ENCODE measurements at regions not wholly inside any gene's neighbourhood (a gene's known extent, or its start where the extent isn't known, plus 50 kb on each side); places are given as distances from the start of the nearest gene placed in this dataset.

DNA sequence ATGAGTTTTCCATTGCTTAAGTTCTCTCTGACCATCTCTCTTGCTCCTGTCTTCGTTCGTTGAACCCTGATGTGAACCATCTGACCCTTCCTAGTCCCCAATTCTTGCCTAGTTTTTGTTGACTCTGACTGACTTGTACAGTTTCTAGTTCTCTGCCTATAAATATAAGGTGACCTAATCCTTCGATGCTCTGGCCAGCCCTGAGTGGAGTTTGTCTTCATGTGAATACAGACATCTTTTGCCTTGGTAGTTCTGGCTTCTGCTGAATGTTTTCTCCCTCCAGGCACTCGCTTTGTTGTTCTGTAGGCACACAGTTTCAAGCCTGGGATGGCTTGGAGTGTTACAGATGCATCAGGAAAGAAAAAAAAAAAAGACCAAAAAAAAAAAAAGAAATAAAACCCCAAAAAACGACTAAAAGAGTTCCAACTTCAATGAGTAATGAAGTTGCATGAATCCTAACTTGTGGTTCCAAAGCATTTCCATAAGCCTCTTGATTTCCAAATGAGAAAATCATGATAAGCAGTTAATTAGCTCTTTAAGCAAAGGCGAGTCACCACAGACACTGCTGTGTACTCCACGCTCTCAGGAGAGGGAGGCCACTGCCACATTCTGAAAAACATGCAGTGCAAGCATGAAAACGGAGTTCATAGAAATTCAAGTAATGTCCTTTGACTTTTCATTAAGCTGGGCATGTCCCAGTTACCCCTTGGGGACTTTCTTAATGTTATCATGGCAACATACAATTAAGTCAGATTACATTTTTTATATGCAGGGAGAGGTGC lies 165.2 kb downstream of the TDRD15 start:
- Histone ChIP-seq H3K27ac (peak overlapping the region in 6 of 12 donors; percentile 4 to 80 (median 39)), H3K27me3 (no peaks in the 10 kb centered on the region), H3K4me3 (no peak overlapping the region), H3K4me1 (peaks cover 0 to 25% (median 7%) of the 10 kb centered on the region in 12 donors), H3K9me3 (no peaks in the 10 kb centered on the region), H3K36me3 (no peaks in the 10 kb centered on the region)
- TF ChIP-seq, protein P1, sequence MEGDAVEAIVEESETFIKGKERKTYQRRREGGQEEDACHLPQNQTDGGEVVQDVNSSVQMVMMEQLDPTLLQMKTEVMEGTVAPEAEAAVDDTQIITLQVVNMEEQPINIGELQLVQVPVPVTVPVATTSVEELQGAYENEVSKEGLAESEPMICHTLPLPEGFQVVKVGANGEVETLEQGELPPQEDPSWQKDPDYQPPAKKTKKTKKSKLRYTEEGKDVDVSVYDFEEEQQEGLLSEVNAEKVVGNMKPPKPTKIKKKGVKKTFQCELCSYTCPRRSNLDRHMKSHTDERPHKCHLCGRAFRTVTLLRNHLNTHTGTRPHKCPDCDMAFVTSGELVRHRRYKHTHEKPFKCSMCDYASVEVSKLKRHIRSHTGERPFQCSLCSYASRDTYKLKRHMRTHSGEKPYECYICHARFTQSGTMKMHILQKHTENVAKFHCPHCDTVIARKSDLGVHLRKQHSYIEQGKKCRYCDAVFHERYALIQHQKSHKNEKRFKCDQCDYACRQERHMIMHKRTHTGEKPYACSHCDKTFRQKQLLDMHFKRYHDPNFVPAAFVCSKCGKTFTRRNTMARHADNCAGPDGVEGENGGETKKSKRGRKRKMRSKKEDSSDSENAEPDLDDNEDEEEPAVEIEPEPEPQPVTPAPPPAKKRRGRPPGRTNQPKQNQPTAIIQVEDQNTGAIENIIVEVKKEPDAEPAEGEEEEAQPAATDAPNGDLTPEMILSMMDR (IDR thresholded peaks at IDR 0.05): no peak
- no peak for TF ChIP-seq POLR2A (IDR thresholded peaks at IDR 0.05)
- ATAC-seq (peak; percentile 68 to 82 (median 76)), DNase-seq (no peak)
- 54 to 60% (median 56%) methylated on average over 8 of the region's 8 CpGs for WGBS, 4 donors
- intact Hi-C loops (cut with DNase I): loop anchor here in 1 of 10 donors (2.0 kb wide), 1 partner anchor 20 kb away; no protein-coding TSS in a partner anchor

- ATAC-seq (peak in 1 of 4 donors; percentile 13), DNase-seq (no peak)
- H3K4me1 ChIP-seq: peaks cover 0 to 25% (median 7%) of the 10 kb centered on the region in 12 donors
- no peaks in the 10 kb centered on the region for H3K36me3 ChIP-seq
- TF ChIP-seq, protein P1 (IDR thresholded peaks at IDR 0.05): no peak
- TF ChIP-seq POLR2A (IDR thresholded peaks at IDR 0.05): no peak
- intact Hi-C loops (cut with DNase I): loop anchor here in 1 of 10 donors (2.0 kb wide), 1 partner anchor 21 kb away; no protein-coding TSS in a partner anchor
- no peaks in the 10 kb centered on the region for H3K9me3 ChIP-seq
- WGBS, 4 donors: 43 to 59% (median 55%) methylated on average over 3 of the region's 3 CpGs
- H3K27ac ChIP-seq: peak overlapping the region in 6 of 12 donors; percentile 4 to 80 (median 39)
- H3K4me3 ChIP-seq: no peak overlapping the region
- no peaks in the 10 kb centered on the region for H3K27me3 ChIP-seq
These were observed 165.8 kb downstream of the TDRD15 start for GRCh38 chr2:21289551-21289950.

DNA sequence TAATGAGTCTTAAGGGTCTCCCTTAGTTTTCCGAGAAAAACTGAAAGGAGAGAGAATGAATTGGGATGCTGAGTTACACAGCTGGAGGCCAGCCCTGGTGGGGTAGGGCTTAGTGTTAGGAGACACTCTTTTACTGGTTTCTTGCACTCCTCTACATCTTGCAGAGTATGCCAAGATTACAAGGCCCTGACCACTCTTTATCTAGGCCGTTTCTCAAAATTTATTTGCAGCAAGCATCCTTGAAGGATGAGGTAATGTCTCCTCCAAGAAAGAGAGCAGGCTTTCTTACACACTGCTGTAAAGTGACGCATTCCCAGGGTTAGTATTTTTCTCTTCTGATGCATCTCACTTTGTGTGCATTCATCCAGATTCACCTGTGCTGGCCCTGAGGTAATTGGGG lies 166.2 kb downstream of the TDRD15 start:
- intact Hi-C loops (cut with DNase I): loop anchor here in 1 of 10 donors (2.0 kb wide), 1 partner anchor 21 kb away; no protein-coding TSS in a partner anchor
- H3K27ac ChIP-seq: peak overlapping the region in 7 of 12 donors; percentile 4 to 80 (median 29)
- ATAC-seq (peak in 3 of 4 donors; percentile 75 to 91 (median 81)), DNase-seq (peak in 2 of 5 donors; percentile 42 to 54)
- H3K9me3 ChIP-seq: no peaks in the 10 kb centered on the region
- TF ChIP-seq, protein P1 (IDR thresholded peaks at IDR 0.05): no peak
- no peak for TF ChIP-seq POLR2A (IDR thresholded peaks at IDR 0.05)
- no peaks in the 10 kb centered on the region for H3K36me3 ChIP-seq
- no peak overlapping the region for H3K4me3 ChIP-seq
- no peaks in the 10 kb centered on the region for H3K27me3 ChIP-seq
- WGBS, 4 donors: 43 to 63% (median 53%) methylated on average over 3 of the region's 3 CpGs
- H3K4me1 ChIP-seq: peaks cover 0 to 25% (median 7%) of the 10 kb centered on the region in 12 donors

DNA sequence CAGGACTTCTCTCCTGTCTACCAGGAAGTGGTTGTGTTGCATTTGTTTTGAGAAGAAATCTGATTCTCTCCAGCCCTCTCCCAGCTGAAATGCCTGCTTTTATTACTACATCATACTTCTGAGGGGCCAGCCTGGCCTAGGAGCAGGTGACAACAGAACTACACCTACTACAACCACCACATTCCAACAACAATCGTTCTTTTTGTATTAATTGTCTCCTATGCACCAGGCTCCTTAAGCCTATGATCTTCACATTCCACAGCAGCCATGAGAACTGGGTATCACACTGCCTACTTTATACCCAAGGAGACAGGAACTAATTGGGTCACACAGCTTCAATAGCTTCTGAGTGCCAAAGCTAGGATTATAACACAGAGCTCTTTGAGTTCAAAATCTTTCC lies 167.7 kb downstream of the TDRD15 start:
- H3K27ac ChIP-seq: peak overlapping the region in 1 of 12 donors; percentile 67
- no peak overlapping the region for H3K4me3 ChIP-seq
- intact Hi-C loops (cut with DNase I): no loop called here
- DNase-seq (no peak), ATAC-seq (no peak)
- TF ChIP-seq, protein P1 (IDR thresholded peaks at IDR 0.05): no peak
- TF ChIP-seq POLR2A (IDR thresholded peaks at IDR 0.05): no peak
- peaks cover 0 to 4% (median 0%) of the 10 kb centered on the region in 9 donors for H3K27me3 ChIP-seq
- WGBS, 4 donors: 81 to 100% (median 83%) methylated on average over 1 of the region's 1 CpG
- H3K36me3 ChIP-seq: no peaks in the 10 kb centered on the region
- no peaks in the 10 kb centered on the region for H3K9me3 ChIP-seq
- peaks cover 0 to 25% (median 7%) of the 10 kb centered on the region in 12 donors for H3K4me1 ChIP-seq

All from heart left ventricle (tissue), 16 donors.